ENCODE measurements at regions not wholly inside any gene's neighbourhood (a gene's known extent, or its start where the extent isn't known, plus 50 kb on each side); places are given as distances from the start of the nearest gene placed in this dataset.

GRCh38 chr6:96468281-96468680 lies 53.3 kb upstream of the UFL1 start:
- TF ChIP-seq, protein P1, sequence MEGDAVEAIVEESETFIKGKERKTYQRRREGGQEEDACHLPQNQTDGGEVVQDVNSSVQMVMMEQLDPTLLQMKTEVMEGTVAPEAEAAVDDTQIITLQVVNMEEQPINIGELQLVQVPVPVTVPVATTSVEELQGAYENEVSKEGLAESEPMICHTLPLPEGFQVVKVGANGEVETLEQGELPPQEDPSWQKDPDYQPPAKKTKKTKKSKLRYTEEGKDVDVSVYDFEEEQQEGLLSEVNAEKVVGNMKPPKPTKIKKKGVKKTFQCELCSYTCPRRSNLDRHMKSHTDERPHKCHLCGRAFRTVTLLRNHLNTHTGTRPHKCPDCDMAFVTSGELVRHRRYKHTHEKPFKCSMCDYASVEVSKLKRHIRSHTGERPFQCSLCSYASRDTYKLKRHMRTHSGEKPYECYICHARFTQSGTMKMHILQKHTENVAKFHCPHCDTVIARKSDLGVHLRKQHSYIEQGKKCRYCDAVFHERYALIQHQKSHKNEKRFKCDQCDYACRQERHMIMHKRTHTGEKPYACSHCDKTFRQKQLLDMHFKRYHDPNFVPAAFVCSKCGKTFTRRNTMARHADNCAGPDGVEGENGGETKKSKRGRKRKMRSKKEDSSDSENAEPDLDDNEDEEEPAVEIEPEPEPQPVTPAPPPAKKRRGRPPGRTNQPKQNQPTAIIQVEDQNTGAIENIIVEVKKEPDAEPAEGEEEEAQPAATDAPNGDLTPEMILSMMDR (conservative IDR thresholded peaks at IDR 0.05; ENCODE audit: low read depth, low read length) = no peak
- DNase-seq (ENCODE audit: low read depth) = no peak
- no peak overlapping the region for H3K4me3 ChIP-seq (ENCODE audit: low read depth, low read length)

- no peak overlapping the region for H3K4me3 ChIP-seq (ENCODE audit: low read depth, low read length)
- peak; percentile 2 for DNase-seq (ENCODE audit: low read depth)
- TF ChIP-seq, protein P1 (conservative IDR thresholded peaks at IDR 0.05; ENCODE audit: low read depth, low read length) = no peak
Observed at GRCh38 chr6:96468681-96469224, 52.9 kb upstream of the UFL1 start.

GRCh38 chr6:96469312-96469711 lies 52.3 kb upstream of the UFL1 start:
- TF ChIP-seq, protein P1 (conservative IDR thresholded peaks at IDR 0.05; ENCODE audit: low read depth, low read length) = no peak
- DNase-seq (ENCODE audit: low read depth) = no peak
- no peak overlapping the region for H3K4me3 ChIP-seq (ENCODE audit: low read depth, low read length)

DNA sequence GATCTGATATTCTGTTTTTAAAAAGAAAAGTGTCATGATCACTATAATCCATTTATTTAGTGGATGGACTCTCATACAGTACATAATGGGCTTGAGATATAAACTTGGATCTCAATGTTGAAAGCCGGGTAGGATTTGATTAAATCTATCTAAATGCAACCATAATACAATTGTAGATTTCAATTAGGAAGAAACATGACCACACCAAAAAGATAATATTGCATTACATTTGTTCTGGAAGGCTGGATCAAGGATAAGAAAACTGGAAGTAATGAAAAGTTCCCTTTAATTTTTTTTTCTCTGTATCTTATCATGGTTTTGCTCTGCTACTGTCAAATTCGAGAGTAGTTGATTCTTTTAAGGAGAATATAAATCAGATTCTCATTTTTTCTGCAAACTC lies 51.3 kb upstream of the UFL1 start:
- no peak for DNase-seq (ENCODE audit: low read depth)
- no peak overlapping the region for H3K4me3 ChIP-seq (ENCODE audit: low read depth, low read length)
- TF ChIP-seq, protein P1 (conservative IDR thresholded peaks at IDR 0.05; ENCODE audit: low read depth, low read length) = no peak
